ENCODE measurements at regions not wholly inside any gene's neighbourhood (a gene's known extent, or its start where the extent isn't known, plus 50 kb on each side); places are given as distances from the start of the nearest gene placed in this dataset.

GRCh38 chr3:34212656-34213055, 414.2 kb downstream of the PDCD6IP start:
- Histone ChIP-seq H2AFZ (ENCODE audit: low read depth, low read length) (no peak overlapping the region), H3K9ac (ENCODE audit: low read length) (no peak overlapping the region), H3K27ac (ENCODE audit: low read length) (no peak overlapping the region), H3K9me2 (ENCODE audit: insufficient read depth, low read length) (no peaks in the 10 kb centered on the region), H3K79me2 (replicated peaks; ENCODE audit: insufficient read depth, low read length) (no peaks in the 10 kb centered on the region), H3K4me2 (ENCODE audit: low read length) (no peak overlapping the region), H3K9me3 (ENCODE audit: low read length) (no peaks in the 10 kb centered on the region), H3F3A (ENCODE audit: insufficient read depth, low read length, poor library complexity, severe bottlenecking) (no peaks in the 10 kb centered on the region), H4K20me1 (ENCODE audit: insufficient read depth) (no peaks in the 10 kb centered on the region), H3K27me3 (ENCODE audit: insufficient read depth, low read depth, low read length) (no peaks in the 10 kb centered on the region), H3K36me3 (ENCODE audit: insufficient read depth, low read length) (no peaks in the 10 kb centered on the region), H3K4me3 (ENCODE audit: low read length) (no peak overlapping the region)
- TF ChIP-seq EZH2 (IDR thresholded peaks at IDR 0.05; ENCODE audit: borderline replicate concordance, insufficient read depth, low read length, poor library complexity, severe bottlenecking) = no peak
- no peak for TF ChIP-seq POLR2AphosphoS5 (IDR thresholded peaks at IDR 0.05)
- no peak for TF ChIP-seq CTCF (IDR thresholded peaks at IDR 0.05; ENCODE audit: poor library complexity, severe bottlenecking)
- no peak for TF ChIP-seq MXI1 (conservative IDR thresholded peaks at IDR 0.05; ENCODE audit: poor library complexity, severe bottlenecking)
- TF ChIP-seq REST (IDR thresholded peaks at IDR 0.05; ENCODE audit: borderline replicate concordance) = no peak
- TF ChIP-seq TAF1 (IDR thresholded peaks at IDR 0.05; ENCODE audit: low read depth) = no peak
- TF ChIP-seq SMC3 (conservative IDR thresholded peaks at IDR 0.05; ENCODE audit: poor library complexity) = no peak
- TF ChIP-seq EP300 (conservative IDR thresholded peaks at IDR 0.05; ENCODE audit: poor library complexity, severe bottlenecking) = no peak

- TF ChIP-seq POLR2AphosphoS5 (IDR thresholded peaks at IDR 0.05) (peak; percentile 80), EZH2 (IDR thresholded peaks at IDR 0.05; ENCODE audit: borderline replicate concordance, insufficient read depth, low read length, poor library complexity, severe bottlenecking) (no peak), TAF1 (IDR thresholded peaks at IDR 0.05; ENCODE audit: low read depth) (no peak)
- H3K9me3 ChIP-seq (ENCODE audit: low read length) = no peaks in the 10 kb centered on the region
- no peaks in the 10 kb centered on the region for H3K27me3 ChIP-seq (ENCODE audit: insufficient read depth, low read depth, low read length)
- H3K27ac ChIP-seq (ENCODE audit: low read length) = no peak overlapping the region
- H3K4me3 ChIP-seq (ENCODE audit: low read length) = no peak overlapping the region
- no peak overlapping the region for H3K4me2 ChIP-seq (ENCODE audit: low read length)
- H3K79me2 ChIP-seq (replicated peaks; ENCODE audit: insufficient read depth, low read length) = no peaks in the 10 kb centered on the region
- H2AFZ ChIP-seq (ENCODE audit: low read depth, low read length) = no peak overlapping the region
- H4K20me1 ChIP-seq (ENCODE audit: insufficient read depth) = no peaks in the 10 kb centered on the region
- H3K9me2 ChIP-seq (ENCODE audit: insufficient read depth, low read length) = no peaks in the 10 kb centered on the region
- no peaks in the 10 kb centered on the region for H3K36me3 ChIP-seq (ENCODE audit: insufficient read depth, low read length)
- no peak overlapping the region for H3K9ac ChIP-seq (ENCODE audit: low read length)
- no peaks in the 10 kb centered on the region for H3F3A ChIP-seq (ENCODE audit: insufficient read depth, low read length, poor library complexity, severe bottlenecking)
Observed at GRCh38 chr3:34213478-34213877, 415.0 kb downstream of the PDCD6IP start.

Measured in neural cell (in vitro differentiated cells).